Right atrium auricular region (tissue), 2 donors: ENCODE measurements at regions not wholly inside any gene's neighbourhood (a gene's known extent, or its start where the extent isn't known, plus 50 kb on each side); places are given as distances from the start of the nearest gene placed in this dataset.

Source experiments
- DNase-seq: peaks from one replicate; pipeline ENCODE4 v3.0.0-alpha.2; 2019; ENCODE audit warnings: low spot score
- H3K27ac ChIP-seq, 2 donors: fragments of 200-600 bp; sonication (generic); 1 replicate in 1 of 2; 2 replicates in 1 of 2; pipeline ENCODE4 v1.5.1; 2016 to 2019
- H3K27me3 ChIP-seq, 2 donors: fragments of 200-600 bp; sonication (generic); one replicate each; pipeline versions ENCODE4 v1.5.1 to v1.6.0; 2017 to 2019
- H3K36me3 ChIP-seq: fragments of 200-600 bp; sonication (generic); one replicate; pipeline ENCODE4 v1.5.1; 2016
- H3K4me1 ChIP-seq, 2 donors: fragments of 200-600 bp; sonication (generic); one replicate each; pipeline versions ENCODE4 v1.5.1 to v1.6.0; 2017 to 2019
- H3K4me3 ChIP-seq, 2 donors: fragments of 200-600 bp; sonication (generic); 1 replicate in 1 of 2; 2 replicates in 1 of 2; pipeline ENCODE4 v1.5.1; 2017 to 2019; ENCODE audit warnings: mild to moderate bottlenecking in 1 of 2, moderate library complexity in 1 of 2
- H3K9me3 ChIP-seq, 2 donors: fragments of 200-600 bp; sonication (generic); one replicate each; pipeline ENCODE4 v1.5.1; 2019
- TF ChIP-seq, protein P1 (sequence below), 2 donors: fragments of 200-600 bp; sonication (generic); IDR thresholded peaks; one replicate each; pipeline ENCODE4 v1.5.1; 2019; ENCODE audit warnings: antibody characterized with exemption in 2 of 2

- TF ChIP-seq, protein P1, sequence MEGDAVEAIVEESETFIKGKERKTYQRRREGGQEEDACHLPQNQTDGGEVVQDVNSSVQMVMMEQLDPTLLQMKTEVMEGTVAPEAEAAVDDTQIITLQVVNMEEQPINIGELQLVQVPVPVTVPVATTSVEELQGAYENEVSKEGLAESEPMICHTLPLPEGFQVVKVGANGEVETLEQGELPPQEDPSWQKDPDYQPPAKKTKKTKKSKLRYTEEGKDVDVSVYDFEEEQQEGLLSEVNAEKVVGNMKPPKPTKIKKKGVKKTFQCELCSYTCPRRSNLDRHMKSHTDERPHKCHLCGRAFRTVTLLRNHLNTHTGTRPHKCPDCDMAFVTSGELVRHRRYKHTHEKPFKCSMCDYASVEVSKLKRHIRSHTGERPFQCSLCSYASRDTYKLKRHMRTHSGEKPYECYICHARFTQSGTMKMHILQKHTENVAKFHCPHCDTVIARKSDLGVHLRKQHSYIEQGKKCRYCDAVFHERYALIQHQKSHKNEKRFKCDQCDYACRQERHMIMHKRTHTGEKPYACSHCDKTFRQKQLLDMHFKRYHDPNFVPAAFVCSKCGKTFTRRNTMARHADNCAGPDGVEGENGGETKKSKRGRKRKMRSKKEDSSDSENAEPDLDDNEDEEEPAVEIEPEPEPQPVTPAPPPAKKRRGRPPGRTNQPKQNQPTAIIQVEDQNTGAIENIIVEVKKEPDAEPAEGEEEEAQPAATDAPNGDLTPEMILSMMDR (IDR thresholded peaks at IDR 0.05), result no peak
- Histone ChIP-seq H3K36me3 (no peaks in the 10 kb centered on the region), H3K27ac (no peak overlapping the region), H3K9me3 (no peaks in the 10 kb centered on the region), H3K4me1 (no peaks in the 10 kb centered on the region), H3K27me3 (no peaks in the 10 kb centered on the region), H3K4me3 (no peak overlapping the region)
- DNase-seq, result no peak
Measured at GRCh38 chr16:26680671-26681070, 386.1 kb upstream of the C16orf82 start.

- peak; percentile 34 for DNase-seq
- Histone ChIP-seq H3K36me3 (no peaks in the 10 kb centered on the region), H3K4me1 (no peaks in the 10 kb centered on the region), H3K9me3 (peaks cover 0 to 3% of the 10 kb centered on the region in 2 donors), H3K4me3 (no peak overlapping the region), H3K27me3 (no peaks in the 10 kb centered on the region), H3K27ac (no peak overlapping the region)
- TF ChIP-seq, protein P1 (IDR thresholded peaks at IDR 0.05), result no peak
Measured at GRCh38 chr16:26688105-26688504, 378.6 kb upstream of the C16orf82 start.

DNA sequence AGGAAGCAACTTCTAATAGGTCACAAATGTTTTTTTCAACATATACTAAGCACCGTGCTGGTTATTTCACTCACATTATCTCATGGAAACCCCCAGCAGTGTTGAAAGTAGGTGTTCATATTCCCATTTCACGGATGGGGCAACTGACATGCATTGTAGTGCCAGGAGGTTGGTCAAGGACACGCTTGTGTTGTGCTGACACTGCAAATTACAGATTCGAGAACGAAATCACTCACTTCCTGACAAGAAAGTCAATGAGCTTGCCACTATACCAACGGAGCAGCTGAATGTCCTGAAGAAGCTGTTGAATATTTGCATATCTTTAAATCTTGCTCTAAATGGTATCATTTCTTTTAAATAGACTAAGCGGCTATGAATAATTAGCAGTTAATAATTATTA is 378.0 kb upstream of the C16orf82 start:
- Histone ChIP-seq H3K27ac (no peak overlapping the region), H3K27me3 (no peaks in the 10 kb centered on the region), H3K36me3 (no peaks in the 10 kb centered on the region), H3K9me3 (peaks cover 0 to 3% of the 10 kb centered on the region in 2 donors), H3K4me3 (no peak overlapping the region), H3K4me1 (no peaks in the 10 kb centered on the region)
- DNase-seq, result no peak
- TF ChIP-seq, protein P1 (IDR thresholded peaks at IDR 0.05), result no peak

GRCh38 chr16:26692658-26693057 is 374.1 kb upstream of the C16orf82 start:
- Histone ChIP-seq H3K4me1 (no peaks in the 10 kb centered on the region), H3K4me3 (no peak overlapping the region), H3K27me3 (no peaks in the 10 kb centered on the region), H3K27ac (no peak overlapping the region), H3K9me3 (no peaks in the 10 kb centered on the region), H3K36me3 (no peaks in the 10 kb centered on the region)
- TF ChIP-seq, protein P1 (IDR thresholded peaks at IDR 0.05), result no peak
- DNase-seq, result peak; percentile 16

- DNase-seq, result no peak
- TF ChIP-seq, protein P1 (IDR thresholded peaks at IDR 0.05), result no peak
- Histone ChIP-seq H3K27ac (no peak overlapping the region), H3K9me3 (no peaks in the 10 kb centered on the region), H3K4me1 (no peaks in the 10 kb centered on the region), H3K27me3 (no peaks in the 10 kb centered on the region), H3K4me3 (no peak overlapping the region), H3K36me3 (no peaks in the 10 kb centered on the region)
Measured at GRCh38 chr16:26697807-26698206, 368.9 kb upstream of the C16orf82 start.

- no peaks in the 10 kb centered on the region for H3K4me1 ChIP-seq
- H3K4me3 ChIP-seq, result no peak overlapping the region
- no peaks in the 10 kb centered on the region for H3K36me3 ChIP-seq
- H3K27me3 ChIP-seq, result no peaks in the 10 kb centered on the region
- TF ChIP-seq, protein P1 (IDR thresholded peaks at IDR 0.05), result no peak
- no peak overlapping the region for H3K27ac ChIP-seq
- DNase-seq, result no peak
- no peaks in the 10 kb centered on the region for H3K9me3 ChIP-seq
Measured at GRCh38 chr16:26700250-26700649, 366.5 kb upstream of the C16orf82 start.
